ENCODE measurements at regions not wholly inside any gene's neighbourhood (a gene's known extent, or its start where the extent isn't known, plus 50 kb on each side); places are given as distances from the start of the nearest gene placed in this dataset.
"Not testable (repeated sequence)": the region's sequence is repeated elsewhere in the genome, so short reads cannot be mapped to it uniquely, and the experiment has no call there.

DNA sequence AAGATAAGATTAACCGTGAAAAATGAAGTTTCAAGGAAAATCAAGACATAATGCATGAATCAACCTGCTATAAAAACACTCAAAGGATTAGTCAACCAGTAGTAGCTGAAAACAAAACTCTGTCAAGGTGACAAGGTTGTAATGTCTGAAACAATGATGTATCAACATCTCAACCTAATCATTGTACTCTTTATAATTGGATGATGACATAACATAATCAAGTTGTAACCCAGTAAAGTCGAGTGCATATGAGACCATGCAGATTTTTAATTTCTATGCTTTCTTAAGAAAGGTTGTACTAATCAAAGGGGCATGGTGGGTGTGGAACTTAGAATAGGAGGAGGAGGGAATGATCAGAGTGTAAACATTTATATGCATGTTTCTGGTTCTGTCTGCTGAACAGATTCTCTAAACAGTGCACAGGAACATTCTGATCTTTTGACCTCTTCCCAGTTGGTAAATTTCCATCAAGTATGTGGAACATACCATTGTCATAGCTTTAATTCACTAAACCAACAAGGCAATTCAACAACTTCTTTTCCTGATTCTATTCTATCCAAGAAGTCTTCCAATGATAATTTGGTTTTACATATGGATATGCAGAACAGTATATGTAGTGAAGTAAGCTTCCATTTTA lies 253.7 kb downstream of the TTC6 start:
- no peak for DNase-seq

DNA sequence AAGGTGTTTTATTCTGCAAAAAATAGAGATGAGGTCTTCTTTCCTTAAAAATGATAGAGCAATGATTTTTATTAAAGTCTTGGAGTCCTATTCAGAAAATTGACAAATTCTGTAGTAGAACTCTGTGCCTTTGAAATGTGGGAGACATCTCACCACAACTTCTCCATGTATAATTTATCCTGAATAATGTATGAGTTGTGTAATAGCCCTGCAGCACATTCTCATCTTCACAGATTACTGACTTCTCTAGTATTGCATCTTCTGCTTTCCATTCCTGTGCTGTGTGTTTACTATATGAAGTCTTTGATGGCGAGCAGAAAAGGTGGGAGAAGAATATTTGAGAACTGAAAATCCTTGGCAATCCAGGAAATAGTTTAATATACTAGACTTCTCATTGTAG lies 255.6 kb downstream of the TTC6 start:
- DNase-seq, result no peak

DNA sequence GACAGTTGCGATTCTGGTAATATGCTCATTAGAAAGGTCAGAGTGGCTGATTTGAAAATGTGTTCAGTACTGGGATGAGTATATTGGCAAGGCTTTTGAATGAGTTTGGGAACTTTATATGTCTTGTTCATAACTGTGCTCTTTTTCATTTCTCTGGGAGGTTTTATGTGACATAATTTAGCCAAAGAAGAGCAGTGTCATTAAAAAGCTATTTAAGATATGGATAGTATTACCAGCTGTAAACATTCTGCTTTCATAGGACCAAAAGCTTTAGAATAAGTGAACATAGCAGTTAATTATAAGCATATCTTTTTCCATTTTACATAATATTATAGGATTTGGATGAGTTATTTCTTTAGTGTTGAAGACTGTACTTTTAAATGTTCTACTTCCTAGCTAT lies 260.4 kb downstream of the TTC6 start:
- no peak for DNase-seq

DNA sequence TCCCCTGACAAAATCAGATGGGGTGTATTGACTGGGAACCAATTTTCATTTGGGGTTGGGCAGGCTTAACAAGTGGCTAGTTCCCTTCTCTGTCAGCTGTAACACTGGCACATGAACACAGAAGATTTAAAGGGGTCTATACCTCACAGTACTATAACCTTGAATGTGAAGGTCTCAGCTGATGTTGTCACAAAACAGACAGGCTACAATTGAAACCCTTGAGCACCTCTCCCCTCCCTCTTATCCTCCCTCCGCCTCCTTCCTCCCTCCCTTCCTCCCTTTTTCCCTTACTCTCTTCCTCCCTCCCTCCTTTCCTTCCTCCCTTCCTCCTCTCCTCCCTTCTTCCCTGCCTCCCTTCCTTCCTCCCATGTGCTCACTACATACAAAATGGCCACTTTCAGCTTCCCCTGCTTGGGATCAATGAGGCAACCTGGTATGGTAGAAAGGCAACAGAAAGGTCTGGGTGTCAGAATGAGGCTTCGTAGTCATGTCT lies 262.4 kb downstream of the TTC6 start:
- DNase-seq, result no peak

DNA sequence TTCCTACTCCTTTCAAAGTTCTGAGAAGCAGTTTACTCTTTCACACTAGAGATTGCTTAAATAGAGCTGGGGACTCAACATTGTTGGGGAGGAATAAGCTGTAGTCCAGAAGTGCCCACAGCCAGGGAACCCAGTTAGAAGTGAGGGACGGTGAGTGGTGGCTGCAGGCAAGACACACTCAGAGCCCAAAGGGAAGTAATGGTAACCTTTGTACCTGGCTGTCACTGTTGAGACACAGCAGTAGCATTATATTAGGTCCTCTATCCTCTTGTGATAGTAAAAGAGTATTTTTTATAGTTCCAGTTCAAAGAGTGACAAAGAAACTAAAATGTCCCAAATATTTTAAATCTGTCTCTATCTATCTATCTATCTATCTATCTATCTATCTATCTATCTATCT lies 263.3 kb downstream of the TTC6 start:
- DNase-seq, result no peak

DNA sequence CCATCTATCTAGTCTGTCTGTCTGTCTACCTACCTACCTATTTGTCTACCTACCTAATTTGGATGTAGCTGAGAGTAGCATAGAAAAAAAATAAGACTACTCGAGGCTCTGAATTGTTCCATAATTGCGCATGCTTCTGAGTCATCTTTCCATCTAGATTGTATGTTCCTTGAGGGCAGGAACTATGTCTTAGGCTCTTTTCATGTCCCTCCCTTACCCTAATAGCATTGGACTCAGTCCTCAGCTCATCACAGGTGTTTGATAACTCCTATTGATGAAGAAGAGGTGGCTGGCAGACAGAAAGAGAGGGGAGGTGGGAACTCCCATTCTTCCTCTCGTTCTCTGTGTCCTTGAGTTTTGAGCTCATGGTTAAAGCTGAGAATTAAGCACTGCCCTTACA lies 263.7 kb downstream of the TTC6 start:
- no peak for DNase-seq

DNA sequence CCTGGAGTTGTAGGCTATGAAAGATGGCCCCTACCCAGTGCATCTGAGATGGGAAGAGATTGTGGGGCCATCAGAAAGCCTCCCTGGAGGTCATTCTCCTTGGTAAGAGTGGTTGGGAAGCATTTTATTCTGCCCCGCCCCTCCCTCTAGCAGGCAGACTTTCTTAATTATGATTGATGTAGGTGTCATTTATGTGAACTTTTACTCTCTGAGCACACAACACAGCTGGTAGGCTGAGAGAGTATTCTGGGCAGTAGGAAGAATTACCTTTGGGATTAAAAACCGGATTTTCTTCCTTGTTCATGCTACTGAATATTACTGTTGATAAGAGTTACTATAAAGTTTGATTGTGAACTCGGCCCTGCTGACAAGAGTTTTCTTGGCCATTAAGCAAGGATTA lies 266.8 kb downstream of the TTC6 start:
- no peak for DNase-seq

DNA sequence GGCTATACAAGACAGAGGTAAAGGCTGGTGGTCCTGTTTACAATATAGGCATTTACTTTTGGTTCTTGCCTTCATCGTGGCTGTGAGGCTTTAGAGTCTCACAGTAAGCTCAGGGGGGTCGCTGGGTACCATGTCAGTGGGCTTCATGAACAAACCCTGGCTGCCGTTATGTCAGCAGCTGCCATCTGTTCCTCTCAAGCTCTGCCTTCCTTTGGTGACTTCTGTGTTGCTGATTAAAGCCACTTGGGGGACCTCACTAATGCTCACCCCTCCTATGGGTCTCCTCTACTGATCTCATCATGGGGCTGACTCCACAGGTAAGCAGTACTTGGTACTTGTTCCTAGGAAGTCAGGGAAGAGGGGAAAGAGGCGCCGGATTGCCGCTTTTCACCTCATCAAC lies 268.7 kb downstream of the TTC6 start:
- DNase-seq, result no peak

DNA sequence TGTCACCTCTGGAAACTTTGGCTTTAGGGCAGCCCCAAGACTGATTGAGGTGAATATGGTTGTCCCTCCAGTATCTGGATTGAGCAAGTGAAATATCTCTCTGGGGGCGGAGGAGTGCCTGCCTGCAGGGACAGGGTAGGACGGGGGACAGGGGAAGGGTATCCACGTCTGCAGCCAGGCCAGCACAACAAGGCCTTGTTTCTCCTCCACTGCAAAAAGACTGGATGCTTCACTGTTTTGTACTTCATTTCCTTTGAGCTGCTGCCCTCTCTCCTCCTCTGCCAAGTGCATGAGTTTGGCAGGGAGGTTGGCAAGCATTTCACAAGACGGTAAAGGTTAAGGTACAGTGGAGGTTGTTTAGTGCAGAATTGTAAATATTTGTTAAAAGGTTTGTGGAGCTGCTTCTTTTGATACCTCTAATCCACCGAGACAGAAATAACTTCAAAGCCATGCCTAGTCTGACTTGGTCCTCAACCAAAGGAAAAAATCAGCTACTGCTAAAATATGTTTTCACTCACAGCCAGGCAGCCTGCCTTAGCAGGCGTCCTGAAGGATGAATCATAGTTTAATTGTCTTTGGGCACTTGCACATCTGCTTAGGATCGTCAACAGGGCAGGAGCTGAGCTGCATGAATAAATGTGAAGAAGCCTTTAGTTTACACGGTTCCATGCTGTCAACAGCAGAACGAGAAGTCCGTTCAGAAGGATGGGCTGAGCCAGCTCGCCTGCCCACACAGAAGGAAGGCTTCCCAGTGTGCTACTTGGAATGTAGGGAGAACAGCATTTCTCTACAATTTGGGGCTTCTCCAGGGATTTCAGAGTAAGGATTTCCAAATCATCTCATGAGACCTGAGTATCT lies 269.7 kb downstream of the TTC6 start:
- DNase-seq, result no peak

DNA sequence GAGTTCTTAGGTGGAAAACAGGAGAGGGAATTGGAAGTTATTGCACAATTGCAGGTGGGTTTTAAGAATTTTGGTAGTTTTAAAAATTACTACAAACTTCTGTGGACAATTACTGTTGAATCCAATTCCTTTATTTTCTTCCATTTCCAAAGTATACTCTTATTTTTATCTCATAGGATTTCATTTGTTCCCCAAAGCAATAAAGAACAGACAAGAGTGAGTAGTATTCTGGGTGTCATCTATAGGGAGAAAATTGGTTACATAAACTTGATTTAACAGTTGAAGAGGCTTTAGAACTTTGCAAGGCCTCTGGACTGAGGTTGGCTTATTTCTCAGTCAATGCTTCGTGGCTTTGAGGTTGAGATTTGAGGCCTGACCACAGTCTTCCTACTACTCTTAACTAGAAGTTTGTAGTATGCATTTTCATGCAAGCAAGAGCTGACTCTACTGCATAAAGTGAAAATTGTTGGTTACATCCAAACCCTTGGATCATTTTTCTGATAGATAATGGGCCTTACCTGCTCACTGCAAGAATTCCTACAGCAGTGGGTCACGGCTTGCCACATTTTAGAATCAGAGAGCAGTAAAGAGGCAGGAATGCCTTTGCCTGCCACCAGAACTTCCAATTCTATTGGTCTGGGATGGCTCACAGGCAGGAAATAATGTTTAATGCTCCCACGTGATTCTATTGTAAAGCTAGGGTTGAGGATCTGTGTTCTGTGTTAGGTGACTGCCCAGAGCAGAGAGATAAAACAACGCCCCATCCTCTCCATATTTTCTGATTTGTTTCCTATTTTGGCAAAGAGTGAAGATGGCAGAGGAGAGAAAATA lies 270.5 kb downstream of the TTC6 start:
- DNase-seq, result no peak

DNA sequence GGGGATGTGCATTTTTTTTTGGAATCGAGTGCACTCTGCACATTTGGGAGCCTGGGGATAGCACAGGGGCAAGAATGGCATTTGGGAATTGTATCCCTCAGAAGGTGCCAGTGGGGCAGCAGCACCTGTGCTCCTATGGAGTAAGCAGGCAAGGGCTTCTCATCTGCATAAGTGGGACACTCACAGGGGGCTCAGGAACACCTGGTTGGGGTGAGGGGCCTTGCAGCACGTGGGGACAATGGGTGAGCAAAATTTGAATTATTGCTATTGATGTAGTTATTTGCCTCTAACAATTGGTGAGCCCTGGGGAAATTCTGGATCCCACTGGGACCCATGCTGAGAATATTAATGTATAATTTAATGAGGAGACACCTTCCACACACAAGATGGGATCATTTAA lies 274.2 kb downstream of the TTC6 start:
- no peak for DNase-seq

DNA sequence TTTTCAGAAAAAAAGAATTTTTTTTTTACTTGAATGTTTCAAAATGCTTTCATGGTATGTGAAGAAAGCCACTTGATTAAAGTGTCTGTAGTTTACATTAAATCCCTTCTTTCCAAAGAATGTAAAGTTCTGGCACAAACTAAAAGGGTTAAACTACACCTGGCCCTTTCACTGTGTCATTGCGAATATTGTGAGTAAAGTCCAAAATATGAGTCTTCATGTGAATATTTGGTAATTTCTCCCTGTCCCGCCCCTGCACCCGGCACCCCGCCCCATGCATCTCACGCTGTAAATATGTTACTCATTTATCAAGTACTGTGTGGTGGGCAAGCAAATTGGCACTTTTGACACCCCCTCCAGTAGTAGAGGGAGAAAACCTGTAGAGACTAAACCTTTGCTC lies 274.7 kb downstream of the TTC6 start:
- DNase-seq, result no peak

DNA sequence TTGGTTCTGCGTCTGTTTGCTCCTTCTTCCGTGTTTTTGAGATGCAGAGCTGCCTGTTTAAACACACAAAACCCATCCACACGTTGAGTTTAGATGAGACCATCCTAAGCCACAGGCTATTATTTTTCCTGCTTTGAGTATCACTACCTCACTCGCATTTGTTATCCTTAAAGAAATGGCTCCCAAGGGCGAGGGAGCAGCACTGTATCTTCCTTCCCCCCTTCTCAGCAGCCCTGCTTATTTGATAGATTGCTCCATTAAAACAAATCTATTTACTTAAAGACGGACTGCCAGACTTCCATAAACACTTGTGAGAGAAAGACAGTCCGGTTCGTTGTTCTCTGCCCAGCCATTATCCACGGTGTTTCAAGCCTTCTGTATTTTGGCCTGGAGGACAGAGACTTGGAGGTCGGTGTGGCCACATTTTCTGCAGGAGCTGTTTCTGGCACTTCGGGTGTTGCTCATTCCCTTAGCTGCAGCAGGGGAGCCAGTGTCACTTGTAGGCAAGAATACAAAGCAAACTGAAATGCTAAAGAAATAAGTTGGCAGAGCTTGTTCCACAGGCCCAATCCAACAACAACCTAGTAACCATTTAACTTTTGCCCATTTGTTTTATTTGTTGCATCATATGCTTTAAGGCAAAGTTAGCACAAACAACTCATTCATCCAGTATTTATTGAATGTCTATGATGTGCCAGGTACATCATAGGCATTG lies 275.4 kb downstream of the TTC6 start:
- no peak for DNase-seq

DNA sequence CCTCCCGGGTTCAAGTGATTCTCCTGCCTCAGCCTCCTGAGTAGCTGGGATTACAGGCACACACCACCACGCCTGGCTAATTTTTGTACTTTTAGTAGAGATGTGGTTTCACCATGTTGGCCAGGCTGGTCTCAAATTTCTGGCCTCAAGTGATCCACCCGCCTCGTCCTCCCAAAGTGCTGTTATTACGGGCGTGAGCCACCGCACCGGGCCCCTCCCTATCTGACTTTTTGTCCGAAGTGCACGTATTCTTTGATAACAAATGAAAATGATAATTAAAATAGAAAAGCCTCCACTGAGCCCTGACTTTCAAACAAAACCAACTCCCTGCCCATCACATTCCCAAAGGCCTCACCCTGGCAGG lies 278.6 kb downstream of the TTC6 start:
- DNase-seq, result not testable (repeated sequence)

DNA sequence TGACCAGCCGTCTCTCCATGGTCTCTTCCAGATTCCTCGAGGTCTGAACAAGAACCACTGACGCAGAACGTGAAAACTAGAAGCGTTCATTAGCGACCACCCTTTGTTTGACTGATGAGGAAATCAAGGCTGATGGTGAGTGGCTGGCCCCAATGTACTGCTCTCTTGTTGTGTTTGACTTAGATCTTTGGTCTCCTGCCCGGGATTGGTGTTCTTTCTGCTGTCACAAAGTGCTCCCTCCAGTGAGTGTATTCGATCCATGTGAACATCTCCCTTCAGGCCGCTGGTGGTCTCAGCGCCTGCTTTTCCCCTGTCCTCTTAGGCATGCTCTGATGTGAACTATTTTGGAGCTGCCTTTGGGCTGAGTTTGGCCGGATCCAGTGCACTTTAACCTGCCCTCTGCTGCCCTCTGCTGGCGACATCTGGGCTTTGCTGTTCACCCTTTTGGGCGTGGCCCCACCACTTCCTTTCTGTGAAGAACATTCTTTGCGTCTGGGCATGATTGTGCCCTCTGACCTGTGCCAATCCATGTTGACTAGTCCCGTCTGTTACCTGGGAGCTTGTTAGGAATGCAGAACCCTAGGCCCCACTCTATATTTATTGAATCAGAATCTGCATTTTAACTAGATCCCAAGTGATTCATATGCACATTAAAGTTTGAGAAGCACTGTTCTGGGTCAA lies 279.1 kb downstream of the TTC6 start:
- peak; percentile 75 to 85 (median 81) for DNase-seq

DNA sequence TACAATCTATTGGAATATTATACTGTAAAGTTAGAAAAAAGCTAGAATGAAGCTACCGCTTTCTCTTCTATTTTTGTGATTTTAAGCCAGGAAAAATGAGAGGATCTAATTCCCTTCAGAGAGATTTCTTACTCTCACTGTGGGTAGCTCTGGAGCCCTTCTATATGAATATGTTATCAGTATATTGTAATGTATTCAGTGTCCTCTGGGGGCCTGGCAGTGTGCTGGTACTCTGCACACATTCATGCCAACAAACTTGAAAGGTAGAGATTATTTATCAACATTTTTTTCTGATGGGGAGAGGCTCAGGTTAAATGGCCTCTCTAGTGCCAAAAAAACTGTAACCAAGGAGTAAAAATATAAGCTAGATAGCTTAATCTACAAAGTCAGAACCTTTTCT lies 292.8 kb downstream of the TTC6 start:
- no peak for DNase-seq

DNA sequence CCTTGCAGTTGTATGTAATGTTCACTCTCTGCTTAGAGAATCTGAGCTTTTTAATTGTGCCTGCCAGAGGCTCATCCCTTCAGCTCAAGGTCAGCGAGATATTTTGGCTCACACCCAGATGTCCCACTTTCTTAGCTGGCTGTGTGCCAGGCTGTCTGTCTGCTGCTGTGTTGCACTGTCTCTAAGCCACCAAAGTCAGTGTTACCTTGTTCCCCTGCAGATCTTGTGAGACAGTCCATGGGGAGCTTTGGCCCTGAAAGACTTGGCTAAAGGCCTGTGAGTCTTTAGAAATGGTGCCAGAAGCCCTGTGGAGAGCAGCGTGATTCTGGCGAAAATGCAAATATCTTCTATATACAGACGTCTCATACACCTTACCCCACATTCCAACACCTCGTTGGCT lies 293.7 kb downstream of the TTC6 start:
- no peak for DNase-seq

DNA sequence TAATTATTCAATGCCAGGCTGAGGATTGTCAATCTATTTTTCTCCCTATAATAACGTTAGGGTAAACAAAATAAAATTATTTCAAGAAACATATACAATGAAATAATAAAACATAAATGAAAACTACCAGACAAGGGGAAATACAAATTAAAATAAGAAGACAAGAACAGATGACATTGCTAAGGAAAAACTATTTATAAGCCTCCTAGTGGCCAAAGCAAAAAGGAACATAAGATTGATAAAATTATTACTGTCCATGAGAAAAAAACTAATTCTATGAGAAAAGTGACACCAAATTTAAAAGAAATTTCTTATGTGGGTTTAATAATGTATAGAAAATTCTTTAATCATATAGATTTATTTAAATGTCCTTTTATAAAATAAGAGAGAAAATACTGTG lies 294.7 kb downstream of the TTC6 start:
- no peak for DNase-seq

DNA sequence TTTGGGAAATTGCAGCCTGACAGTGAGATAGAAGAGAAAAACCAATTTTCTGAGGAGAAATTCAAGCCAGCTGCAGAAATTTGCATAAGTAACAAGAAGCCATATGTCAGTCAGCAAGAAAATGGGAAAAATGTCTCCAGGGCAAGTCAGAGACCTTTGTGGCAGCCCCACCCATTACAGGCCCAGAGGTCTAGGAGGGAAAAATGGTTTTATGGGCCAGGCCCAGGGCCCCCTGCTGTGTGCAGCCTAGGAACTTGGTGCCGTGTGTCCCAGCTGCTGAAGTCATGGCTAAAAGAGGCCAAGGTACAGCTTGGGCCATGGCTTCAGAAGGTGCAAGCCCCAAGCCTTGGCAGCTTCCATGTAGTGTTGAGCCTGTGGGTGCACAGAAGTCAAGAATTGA lies 296.1 kb downstream of the TTC6 start:
- DNase-seq, result not testable (repeated sequence)

DNA sequence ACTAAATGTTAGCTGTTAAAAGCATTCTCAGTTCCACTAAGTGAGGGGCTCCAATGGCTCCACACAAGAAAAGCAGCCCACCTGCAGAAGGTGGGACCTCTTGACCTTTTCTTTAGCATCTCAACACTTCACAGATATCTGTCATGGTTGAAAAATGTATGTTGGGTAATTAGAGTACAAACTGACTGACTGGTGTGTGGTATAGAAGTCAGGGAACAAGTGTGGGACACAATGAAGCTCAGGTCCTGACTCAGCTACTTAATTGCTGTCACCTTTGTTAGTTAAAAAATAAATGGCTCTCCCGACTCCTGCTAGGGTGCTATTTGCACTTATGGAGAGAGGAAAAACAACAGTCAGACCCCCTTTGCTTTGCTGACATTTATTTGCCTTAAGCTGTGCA lies 299.0 kb downstream of the TTC6 start:
- no peak for DNase-seq

DNA sequence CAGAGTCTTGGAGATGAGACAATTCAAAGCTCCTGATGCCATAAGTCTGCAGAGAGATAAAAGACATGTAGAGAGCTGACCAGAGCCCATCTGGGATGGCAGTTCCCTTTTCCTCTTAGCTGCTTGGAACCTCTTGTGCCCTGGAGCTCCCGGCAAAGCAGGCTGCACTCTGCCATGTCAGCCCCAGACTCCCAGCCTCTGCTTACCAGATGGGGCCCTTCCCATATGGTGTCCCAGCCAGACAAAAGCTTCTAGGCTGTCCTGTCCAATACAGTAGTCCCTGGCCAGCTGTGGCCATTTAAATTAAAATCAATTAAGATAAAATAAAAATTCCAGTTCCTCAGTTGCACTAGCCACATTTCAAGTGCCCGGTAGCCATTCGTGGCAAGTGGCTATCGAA lies 303.9 kb downstream of the TTC6 start:
- DNase-seq, result no peak

DNA sequence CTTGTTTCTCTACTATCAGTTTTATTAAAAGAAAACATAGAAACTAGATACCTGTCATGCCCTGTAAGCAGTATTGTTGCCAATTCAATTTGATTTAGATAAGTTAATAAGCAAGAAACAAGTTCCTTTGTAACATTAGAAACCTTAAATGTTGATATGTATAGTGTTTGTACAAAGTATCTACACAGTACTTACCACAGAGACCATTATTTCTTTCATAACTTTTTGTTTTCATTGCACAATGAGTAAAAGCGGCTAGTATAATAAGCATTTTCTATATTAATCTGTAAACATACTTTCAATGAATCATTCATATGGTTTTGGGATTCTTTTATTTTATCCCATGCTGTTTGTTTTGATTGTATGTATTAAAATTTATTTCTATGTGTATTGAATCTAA lies 305.1 kb downstream of the TTC6 start:
- DNase-seq, result no peak

All from suppressor macrophage treated with lipopolysaccharide for 1 hour (primary cell).